ENCODE measurements at regions not wholly inside any gene's neighbourhood (a gene's known extent, or its start where the extent isn't known, plus 50 kb on each side); places are given as distances from the start of the nearest gene placed in this dataset.

DNA sequence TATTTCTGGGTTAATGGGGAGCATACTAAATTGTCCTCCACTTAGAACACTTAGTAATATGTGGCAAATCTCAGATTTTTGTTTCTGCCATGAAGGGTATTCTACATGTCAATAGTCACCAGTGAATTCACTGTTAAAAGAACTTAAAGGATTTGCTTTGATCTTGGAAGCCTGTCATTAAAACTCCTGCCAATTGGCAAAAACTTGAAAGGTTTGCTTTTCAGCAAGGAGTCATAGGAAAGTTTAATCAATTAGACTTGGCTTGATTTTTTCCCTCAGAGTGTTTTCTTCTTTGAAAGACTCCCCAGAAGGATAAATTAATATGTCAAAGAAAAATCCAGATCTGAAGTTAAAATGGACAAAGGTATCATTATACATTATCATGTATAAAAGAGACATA, 671.9 kb upstream of the PKDCC start:
- Mint-ChIP-seq H3K9me3 (ENCODE audit: unreplicated experiment) (no peaks in the 10 kb centered on the region), H3K27me3 (ENCODE audit: unreplicated experiment) (peaks cover 8% of the 10 kb centered on the region), H3K27ac (ENCODE audit: unreplicated experiment) (no peak overlapping the region), H3K4me3 (ENCODE audit: unreplicated experiment) (no peak overlapping the region), H3K36me3 (ENCODE audit: unreplicated experiment) (no peaks in the 10 kb centered on the region), H3K4me1 (ENCODE audit: unreplicated experiment) (no peaks in the 10 kb centered on the region)
- DNase-seq (ENCODE audit: extremely low spot score, unreplicated experiment), result no peak
- TF ChIP-seq, protein P1, sequence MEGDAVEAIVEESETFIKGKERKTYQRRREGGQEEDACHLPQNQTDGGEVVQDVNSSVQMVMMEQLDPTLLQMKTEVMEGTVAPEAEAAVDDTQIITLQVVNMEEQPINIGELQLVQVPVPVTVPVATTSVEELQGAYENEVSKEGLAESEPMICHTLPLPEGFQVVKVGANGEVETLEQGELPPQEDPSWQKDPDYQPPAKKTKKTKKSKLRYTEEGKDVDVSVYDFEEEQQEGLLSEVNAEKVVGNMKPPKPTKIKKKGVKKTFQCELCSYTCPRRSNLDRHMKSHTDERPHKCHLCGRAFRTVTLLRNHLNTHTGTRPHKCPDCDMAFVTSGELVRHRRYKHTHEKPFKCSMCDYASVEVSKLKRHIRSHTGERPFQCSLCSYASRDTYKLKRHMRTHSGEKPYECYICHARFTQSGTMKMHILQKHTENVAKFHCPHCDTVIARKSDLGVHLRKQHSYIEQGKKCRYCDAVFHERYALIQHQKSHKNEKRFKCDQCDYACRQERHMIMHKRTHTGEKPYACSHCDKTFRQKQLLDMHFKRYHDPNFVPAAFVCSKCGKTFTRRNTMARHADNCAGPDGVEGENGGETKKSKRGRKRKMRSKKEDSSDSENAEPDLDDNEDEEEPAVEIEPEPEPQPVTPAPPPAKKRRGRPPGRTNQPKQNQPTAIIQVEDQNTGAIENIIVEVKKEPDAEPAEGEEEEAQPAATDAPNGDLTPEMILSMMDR (IDR thresholded peaks at IDR 0.05), result no peak

DNA sequence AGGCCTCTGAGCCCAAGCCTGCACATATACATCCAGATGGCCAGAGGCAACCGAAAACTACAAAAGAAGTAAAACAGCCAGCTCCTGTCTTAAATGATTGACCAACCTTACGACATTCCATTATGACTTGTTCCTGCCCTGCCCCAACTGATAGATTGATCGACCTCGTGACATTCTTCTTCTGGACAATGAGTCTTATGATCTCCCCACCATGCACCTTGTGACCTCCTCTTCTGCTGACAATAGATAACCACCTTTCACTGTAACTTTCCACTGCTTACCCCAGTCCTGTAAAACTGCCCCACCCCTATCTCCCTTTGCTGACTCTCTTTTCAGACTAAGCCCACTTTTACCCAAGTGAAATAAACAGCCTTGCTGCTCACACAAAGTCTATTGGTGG, 670.0 kb upstream of the PKDCC start:
- no peaks in the 10 kb centered on the region for H3K4me1 Mint-ChIP-seq (ENCODE audit: unreplicated experiment)
- H3K36me3 Mint-ChIP-seq (ENCODE audit: unreplicated experiment), result no peaks in the 10 kb centered on the region
- DNase-seq (ENCODE audit: extremely low spot score, unreplicated experiment), result no peak
- H3K4me3 Mint-ChIP-seq (ENCODE audit: unreplicated experiment), result no peak overlapping the region
- no peaks in the 10 kb centered on the region for H3K9me3 Mint-ChIP-seq (ENCODE audit: unreplicated experiment)
- TF ChIP-seq, protein P1 (IDR thresholded peaks at IDR 0.05), result no peak
- peaks cover 8% of the 10 kb centered on the region for H3K27me3 Mint-ChIP-seq (ENCODE audit: unreplicated experiment)
- H3K27ac Mint-ChIP-seq (ENCODE audit: unreplicated experiment), result no peak overlapping the region

DNA sequence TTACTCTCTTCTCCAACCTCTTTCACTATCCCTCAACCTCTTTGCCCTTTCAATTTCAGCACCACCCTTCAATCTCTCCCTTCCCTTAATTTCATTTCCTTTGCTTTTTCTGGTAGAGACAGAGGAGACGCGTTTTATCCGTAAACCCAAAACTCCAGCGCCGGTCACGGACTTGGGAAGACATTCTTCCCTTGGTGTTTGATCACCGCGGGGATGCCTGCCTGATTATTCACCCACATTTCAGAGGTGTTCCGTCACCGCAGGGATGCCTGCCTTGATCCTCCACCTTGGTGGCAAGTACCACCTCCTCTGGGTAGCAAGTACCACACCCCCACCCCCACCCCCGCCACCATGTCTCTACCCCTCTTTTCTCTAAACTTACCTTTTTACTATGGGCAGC, 669.4 kb upstream of the PKDCC start:
- H3K4me1 Mint-ChIP-seq (ENCODE audit: unreplicated experiment), result no peaks in the 10 kb centered on the region
- H3K36me3 Mint-ChIP-seq (ENCODE audit: unreplicated experiment), result no peaks in the 10 kb centered on the region
- DNase-seq (ENCODE audit: extremely low spot score, unreplicated experiment), result no peak
- peaks cover 8% of the 10 kb centered on the region for H3K27me3 Mint-ChIP-seq (ENCODE audit: unreplicated experiment)
- no peaks in the 10 kb centered on the region for H3K9me3 Mint-ChIP-seq (ENCODE audit: unreplicated experiment)
- H3K4me3 Mint-ChIP-seq (ENCODE audit: unreplicated experiment), result no peak overlapping the region
- TF ChIP-seq, protein P1 (IDR thresholded peaks at IDR 0.05), result no peak
- H3K27ac Mint-ChIP-seq (ENCODE audit: unreplicated experiment), result no peak overlapping the region

DNA sequence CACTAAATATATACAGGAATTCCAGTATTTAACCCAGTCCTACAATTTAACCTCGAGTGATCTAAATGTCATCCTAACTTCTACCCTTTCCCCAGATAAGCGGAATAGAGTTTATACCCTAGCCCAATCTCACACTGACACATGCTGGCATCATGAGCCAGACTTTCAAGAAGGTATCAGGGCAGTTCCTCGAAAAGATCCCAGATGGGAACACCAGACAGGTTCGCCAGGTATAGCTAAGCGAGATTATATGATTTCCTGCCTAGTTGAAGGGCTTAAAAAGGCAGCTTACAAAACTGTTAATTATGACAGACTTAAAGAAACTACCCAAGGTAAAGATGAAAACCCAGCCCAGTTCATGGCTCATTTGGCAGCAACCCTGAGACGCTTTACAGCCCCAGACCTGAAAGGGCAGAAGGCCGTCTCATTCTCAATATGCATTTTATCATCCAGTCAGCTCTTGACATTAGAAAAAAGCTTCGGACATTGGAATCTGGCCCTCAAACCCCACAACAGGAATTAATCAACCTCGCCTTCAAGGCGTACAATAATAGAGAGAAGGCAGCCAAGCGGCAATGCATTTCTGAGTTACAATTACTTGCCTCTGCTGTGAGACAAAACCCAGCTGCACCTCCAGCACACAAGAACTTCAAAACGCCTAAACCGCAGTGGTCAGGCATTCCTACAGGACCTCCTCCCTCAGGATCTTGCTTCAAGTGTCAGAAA, 668.2 kb upstream of the PKDCC start:
- no peak for DNase-seq (ENCODE audit: extremely low spot score, unreplicated experiment)
- Mint-ChIP-seq H3K27me3 (ENCODE audit: unreplicated experiment) (peaks cover 8% of the 10 kb centered on the region), H3K36me3 (ENCODE audit: unreplicated experiment) (no peaks in the 10 kb centered on the region), H3K4me1 (ENCODE audit: unreplicated experiment) (no peaks in the 10 kb centered on the region), H3K27ac (ENCODE audit: unreplicated experiment) (no peak overlapping the region), H3K4me3 (ENCODE audit: unreplicated experiment) (no peak overlapping the region), H3K9me3 (ENCODE audit: unreplicated experiment) (no peaks in the 10 kb centered on the region)
- TF ChIP-seq, protein P1 (IDR thresholded peaks at IDR 0.05), result no peak

DNA sequence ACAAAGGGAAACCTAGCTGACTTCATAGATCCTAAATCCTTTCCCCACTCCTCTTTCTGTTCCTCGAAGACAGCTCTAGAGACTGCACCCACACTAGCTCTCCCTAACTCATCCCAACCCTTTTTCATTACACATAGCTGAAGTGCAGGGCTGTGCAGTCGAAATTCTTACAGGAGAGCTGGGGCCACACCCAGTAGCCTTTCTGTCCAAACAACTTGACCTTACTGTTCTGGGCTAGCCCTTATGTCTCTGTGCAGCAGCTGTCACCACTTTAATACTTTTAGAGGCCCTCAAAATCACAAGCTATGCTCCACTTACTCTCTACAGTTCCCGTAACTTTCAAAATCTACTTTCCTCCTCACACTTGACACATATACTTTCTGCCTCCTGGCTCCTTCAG, 666.1 kb upstream of the PKDCC start:
- Mint-ChIP-seq H3K9me3 (ENCODE audit: unreplicated experiment) (no peaks in the 10 kb centered on the region), H3K4me3 (ENCODE audit: unreplicated experiment) (no peak overlapping the region), H3K36me3 (ENCODE audit: unreplicated experiment) (no peaks in the 10 kb centered on the region), H3K27ac (ENCODE audit: unreplicated experiment) (no peak overlapping the region), H3K4me1 (ENCODE audit: unreplicated experiment) (no peaks in the 10 kb centered on the region), H3K27me3 (ENCODE audit: unreplicated experiment) (peaks cover 2% of the 10 kb centered on the region)
- DNase-seq (ENCODE audit: extremely low spot score, unreplicated experiment), result no peak
- TF ChIP-seq, protein P1 (IDR thresholded peaks at IDR 0.05), result no peak
